ENCODE measurements at regions not wholly inside any gene's neighbourhood (a gene's known extent, or its start where the extent isn't known, plus 50 kb on each side); places are given as distances from the start of the nearest gene placed in this dataset.

GRCh38 chr9:3074247-3074646, 230.4 kb upstream of the PUM3 start:
- H3K27me3 ChIP-seq (ENCODE audit: insufficient read depth, low read depth, severe bottlenecking): no peaks in the 10 kb centered on the region
- no peak overlapping the region for H3K27ac ChIP-seq
- TF ChIP-seq, protein P1, sequence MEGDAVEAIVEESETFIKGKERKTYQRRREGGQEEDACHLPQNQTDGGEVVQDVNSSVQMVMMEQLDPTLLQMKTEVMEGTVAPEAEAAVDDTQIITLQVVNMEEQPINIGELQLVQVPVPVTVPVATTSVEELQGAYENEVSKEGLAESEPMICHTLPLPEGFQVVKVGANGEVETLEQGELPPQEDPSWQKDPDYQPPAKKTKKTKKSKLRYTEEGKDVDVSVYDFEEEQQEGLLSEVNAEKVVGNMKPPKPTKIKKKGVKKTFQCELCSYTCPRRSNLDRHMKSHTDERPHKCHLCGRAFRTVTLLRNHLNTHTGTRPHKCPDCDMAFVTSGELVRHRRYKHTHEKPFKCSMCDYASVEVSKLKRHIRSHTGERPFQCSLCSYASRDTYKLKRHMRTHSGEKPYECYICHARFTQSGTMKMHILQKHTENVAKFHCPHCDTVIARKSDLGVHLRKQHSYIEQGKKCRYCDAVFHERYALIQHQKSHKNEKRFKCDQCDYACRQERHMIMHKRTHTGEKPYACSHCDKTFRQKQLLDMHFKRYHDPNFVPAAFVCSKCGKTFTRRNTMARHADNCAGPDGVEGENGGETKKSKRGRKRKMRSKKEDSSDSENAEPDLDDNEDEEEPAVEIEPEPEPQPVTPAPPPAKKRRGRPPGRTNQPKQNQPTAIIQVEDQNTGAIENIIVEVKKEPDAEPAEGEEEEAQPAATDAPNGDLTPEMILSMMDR (IDR thresholded peaks at IDR 0.05; ENCODE audit: low read depth, low read length): no peak
- peaks cover 2% of the 10 kb centered on the region for H3K9me3 ChIP-seq (ENCODE audit: severe bottlenecking)
- DNase-seq: no peak
- H3K4me3 ChIP-seq (ENCODE audit: low read depth, low read length): no peak overlapping the region
- no peaks in the 10 kb centered on the region for H3K36me3 ChIP-seq

DNA sequence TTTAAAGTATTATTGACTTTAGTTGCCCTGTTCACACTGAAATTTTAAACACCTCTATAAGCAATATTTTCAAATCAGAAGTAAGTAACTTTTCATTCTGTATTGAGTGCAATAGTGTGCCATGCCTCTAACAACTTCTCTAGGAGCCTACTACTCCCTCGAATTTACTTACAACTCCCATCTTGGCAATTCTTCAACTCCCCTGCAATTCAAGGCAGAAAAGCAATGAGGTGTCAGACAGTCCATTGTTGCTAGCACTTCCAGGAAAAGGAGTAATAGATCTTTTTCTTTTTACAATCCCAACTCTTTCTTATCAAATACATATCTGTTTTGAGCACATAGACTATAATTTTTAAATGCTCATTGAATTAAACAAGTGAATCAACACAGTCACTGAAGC, 222.7 kb upstream of the PUM3 start:
- H3K9me3 ChIP-seq (ENCODE audit: severe bottlenecking): peaks cover 2% of the 10 kb centered on the region
- TF ChIP-seq, protein P1 (IDR thresholded peaks at IDR 0.05; ENCODE audit: low read depth, low read length): no peak
- DNase-seq: no peak
- no peaks in the 10 kb centered on the region for H3K36me3 ChIP-seq
- H3K4me3 ChIP-seq (ENCODE audit: low read depth, low read length): no peak overlapping the region
- H3K27me3 ChIP-seq (ENCODE audit: insufficient read depth, low read depth, severe bottlenecking): peaks cover 4% of the 10 kb centered on the region
- H3K27ac ChIP-seq: no peak overlapping the region

DNA sequence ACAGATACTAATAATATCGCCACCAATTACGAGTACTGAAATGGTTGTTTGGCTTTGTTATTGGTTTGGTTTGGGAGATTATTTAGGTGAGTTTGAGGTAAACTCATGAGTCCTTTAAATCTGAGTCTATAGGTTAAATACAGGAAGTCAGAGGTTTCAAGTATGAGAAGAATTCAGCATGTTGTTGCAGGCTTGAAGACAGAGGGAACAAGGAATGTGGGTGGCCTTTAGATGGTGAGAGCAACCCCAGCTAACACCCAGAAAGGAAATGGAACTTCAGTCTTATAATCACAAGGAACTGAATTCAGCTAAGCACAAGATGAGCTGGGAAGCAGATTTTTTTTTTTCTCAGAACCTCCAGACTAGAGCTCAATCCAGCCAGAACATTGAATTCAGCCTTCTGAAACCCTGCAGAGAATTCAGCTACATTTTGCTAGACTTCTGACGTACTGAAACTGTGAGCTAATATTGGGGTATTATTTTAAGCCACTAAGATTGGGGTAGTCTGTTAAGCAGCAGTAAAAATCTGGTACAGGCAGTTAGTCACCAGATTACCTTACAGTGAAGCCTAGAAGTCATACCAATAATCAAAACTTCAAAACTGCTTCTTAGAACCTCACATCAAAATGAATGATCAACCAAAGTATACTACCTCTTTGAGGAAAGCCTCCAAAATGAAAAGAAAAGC, 216.0 kb upstream of the PUM3 start:
- DNase-seq: no peak
- TF ChIP-seq, protein P1 (IDR thresholded peaks at IDR 0.05; ENCODE audit: low read depth, low read length): no peak
- no peak overlapping the region for H3K27ac ChIP-seq
- peaks cover 6% of the 10 kb centered on the region for H3K27me3 ChIP-seq (ENCODE audit: insufficient read depth, low read depth, severe bottlenecking)
- H3K4me3 ChIP-seq (ENCODE audit: low read depth, low read length): no peak overlapping the region
- no peaks in the 10 kb centered on the region for H3K36me3 ChIP-seq
- H3K9me3 ChIP-seq (ENCODE audit: severe bottlenecking): no peaks in the 10 kb centered on the region

DNA sequence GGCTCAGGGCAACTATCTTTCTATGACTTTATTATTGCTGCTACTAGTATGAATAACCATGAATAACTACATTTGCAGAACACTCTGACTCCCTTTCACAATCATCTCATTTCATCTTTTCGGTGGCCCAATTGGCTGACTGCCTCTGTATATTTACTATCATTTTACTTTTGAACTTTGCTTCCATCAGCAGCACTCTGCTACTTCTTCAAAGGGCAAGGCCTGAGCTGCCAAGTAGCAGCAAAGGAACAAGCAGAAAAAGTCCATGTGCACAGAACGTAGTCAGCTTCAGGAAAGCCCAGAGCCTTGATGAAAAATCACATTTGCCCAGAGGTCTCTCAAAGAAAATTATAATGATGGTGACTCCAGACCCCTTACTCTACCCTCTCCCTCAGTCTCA, 214.5 kb upstream of the PUM3 start:
- H3K4me3 ChIP-seq (ENCODE audit: low read depth, low read length): no peak overlapping the region
- H3K27me3 ChIP-seq (ENCODE audit: insufficient read depth, low read depth, severe bottlenecking): peaks cover 6% of the 10 kb centered on the region
- no peaks in the 10 kb centered on the region for H3K9me3 ChIP-seq (ENCODE audit: severe bottlenecking)
- H3K36me3 ChIP-seq: no peaks in the 10 kb centered on the region
- TF ChIP-seq, protein P1 (IDR thresholded peaks at IDR 0.05; ENCODE audit: low read depth, low read length): no peak
- no peak overlapping the region for H3K27ac ChIP-seq
- DNase-seq: no peak

DNA sequence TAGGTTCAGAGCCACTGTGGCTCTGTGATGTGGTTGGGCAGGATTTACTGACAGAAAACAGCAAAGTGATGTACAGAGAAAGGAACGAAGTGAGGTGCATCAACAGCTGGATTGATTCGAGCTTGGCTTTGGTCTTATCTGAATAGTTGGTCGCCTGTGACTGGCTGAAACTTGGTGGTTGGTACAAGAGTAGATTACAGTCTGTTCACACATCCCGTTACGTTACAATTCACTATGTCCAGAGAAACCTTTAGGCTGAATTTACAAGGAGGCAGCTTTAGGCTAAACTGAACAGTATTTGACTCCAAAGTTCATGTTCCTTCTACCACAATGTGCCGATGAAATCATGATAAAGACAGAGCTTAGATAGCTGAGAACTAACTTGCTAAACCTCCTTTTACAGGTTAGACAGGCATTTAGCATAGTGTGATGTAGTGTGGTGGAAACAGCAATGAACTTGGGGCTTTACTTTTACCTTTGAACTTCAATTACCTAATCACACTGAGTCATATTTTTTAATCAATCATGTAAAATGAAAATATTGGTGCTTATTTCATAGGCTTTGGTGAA, 210.2 kb upstream of the PUM3 start:
- H3K36me3 ChIP-seq: no peaks in the 10 kb centered on the region

More for the DNA sequence above, 210.2 kb upstream of the PUM3 start:
- TF ChIP-seq, protein P1 (IDR thresholded peaks at IDR 0.05; ENCODE audit: low read depth, low read length): no peak
- Histone ChIP-seq H3K9me3 (ENCODE audit: severe bottlenecking) (no peaks in the 10 kb centered on the region), H3K27ac (no peak overlapping the region), H3K4me3 (ENCODE audit: low read depth, low read length) (no peak overlapping the region), H3K27me3 (ENCODE audit: insufficient read depth, low read depth, severe bottlenecking) (no peaks in the 10 kb centered on the region)
- no peak for DNase-seq

Measured in WERI-Rb-1 (cell line).